Endometrial microvascular endothelial cells (primary cell): ENCODE measurements at regions not wholly inside any gene's neighbourhood (a gene's known extent, or its start where the extent isn't known, plus 50 kb on each side); places are given as distances from the start of the nearest gene placed in this dataset.
"Not testable (repeated sequence)": the region's sequence is repeated elsewhere in the genome, so short reads cannot be mapped to it uniquely, and the experiment has no call there.

Experiments used
- in situ Hi-C: cut with HindIII; loops from 2 replicates; pipeline ENCODE4 v1.10.0; 2017; ENCODE audit warnings: low sequenced_read_pairs, low pct_unique_long_range_greater_than_20kb; ENCODE audit errors: inconsistent ontology term

DNA sequence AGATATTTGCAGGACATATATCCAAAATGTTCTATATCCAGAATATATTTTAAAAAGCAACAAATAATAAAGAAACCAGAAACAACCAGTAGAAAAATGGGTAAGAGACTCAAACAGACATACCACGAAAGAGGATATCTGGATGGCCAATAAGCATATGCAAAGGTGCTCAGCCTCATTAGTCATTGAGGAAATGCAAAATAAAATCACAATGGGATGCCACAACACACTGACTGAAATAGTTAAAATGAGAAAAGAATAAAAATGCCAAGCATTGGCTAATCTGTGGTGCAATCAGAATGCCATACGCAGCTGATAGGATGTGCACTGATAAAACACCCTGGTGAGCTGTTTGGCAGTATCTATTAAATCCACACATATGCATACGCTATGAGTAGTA, 265.8 kb upstream of the ANKH start:
- in situ Hi-C loops = no loop called here

DNA sequence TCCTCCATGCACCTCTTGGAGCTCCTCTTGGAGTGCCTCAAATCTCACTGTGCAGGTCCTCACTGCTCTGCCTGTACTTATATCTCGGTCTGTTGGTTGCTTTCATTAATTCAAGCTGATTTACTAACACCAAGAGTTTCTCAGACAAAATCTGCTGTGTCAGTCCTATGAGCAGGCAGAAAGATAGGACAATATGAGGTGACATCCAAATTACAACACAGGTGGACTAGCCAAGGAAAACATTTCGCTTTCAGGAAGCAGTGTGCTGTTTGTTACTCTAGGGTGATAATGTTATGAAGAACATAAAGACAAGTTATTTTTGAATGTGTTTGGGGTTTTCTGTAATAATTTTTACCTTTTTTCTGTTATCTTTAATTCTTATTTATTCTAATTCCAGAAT, 264.1 kb upstream of the ANKH start:
- in situ Hi-C loops = no loop called here

DNA sequence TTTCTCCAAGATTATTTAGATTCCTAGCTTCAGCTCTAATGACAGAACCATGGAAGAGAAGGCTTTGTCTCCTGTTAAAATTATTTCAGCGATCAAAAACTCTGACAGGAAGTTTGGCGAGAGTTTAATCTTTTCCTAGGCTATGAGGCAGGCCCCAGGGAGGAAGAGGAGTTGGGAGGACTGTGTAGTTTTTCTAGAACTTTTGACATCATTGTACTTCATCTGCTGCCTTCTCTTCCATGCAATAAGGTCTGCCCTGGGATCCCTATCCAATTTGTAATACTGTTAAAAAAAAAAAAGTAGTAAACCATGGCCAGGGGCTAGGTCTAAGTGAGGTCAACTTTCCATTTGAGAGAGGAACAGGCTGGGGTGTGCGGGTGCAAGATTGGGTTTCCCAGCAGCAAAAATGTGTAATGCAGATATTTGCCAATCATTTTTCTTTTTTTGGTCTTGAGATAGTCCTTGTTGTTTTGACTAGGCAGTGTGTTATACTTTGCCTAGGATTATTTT, 261.9 kb upstream of the ANKH start:
- in situ Hi-C loops = no loop called here

DNA sequence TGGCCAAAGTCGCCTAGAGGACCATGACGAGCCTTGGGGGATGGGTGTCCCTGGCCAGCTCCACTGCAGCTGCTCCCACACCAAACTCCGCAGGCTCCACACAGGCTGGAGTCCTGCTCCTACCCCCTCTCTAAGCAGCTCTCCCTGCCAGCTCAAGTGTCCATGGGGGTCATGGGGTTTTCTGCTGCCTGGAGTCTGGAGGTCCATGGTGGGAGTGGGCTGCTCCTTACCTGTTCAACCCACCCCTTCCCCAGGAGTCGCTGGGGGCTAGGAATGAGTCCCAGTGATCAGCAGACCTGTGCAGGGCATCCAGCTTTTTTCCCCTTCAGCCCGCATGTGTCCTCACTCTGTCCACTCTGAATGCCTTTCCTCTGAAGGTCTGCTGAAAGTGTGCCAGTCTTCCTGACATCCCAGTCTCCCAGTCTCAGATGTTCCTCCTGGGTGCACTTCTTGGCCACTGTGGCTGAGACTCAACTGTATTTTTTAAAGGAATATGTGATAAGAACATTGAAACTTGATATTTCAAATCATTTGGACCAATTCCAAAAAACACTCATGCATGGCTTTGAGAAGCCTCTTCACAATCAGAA, 261.3 kb upstream of the ANKH start:
- in situ Hi-C loops = no loop called here

DNA sequence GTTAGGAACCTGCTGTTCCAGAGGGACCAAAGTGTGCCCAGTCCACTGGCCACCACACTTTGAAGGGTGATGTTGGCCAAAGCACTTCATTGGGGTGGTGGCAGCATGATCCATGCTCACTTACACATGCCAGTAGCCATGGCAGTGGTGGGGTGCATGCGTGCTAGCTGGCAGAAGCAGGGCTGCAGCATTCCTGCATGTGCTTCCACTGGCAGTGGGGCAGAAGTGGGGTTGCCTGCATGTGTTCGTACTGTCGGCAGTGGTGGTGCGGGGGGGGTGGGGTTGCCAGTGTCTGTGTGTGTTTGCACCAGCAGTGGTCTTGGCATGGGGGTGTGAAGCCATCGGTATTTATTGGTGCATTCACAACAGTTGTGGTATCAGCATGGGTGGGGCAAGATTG, 260.3 kb upstream of the ANKH start:
- in situ Hi-C loops = no loop called here

DNA sequence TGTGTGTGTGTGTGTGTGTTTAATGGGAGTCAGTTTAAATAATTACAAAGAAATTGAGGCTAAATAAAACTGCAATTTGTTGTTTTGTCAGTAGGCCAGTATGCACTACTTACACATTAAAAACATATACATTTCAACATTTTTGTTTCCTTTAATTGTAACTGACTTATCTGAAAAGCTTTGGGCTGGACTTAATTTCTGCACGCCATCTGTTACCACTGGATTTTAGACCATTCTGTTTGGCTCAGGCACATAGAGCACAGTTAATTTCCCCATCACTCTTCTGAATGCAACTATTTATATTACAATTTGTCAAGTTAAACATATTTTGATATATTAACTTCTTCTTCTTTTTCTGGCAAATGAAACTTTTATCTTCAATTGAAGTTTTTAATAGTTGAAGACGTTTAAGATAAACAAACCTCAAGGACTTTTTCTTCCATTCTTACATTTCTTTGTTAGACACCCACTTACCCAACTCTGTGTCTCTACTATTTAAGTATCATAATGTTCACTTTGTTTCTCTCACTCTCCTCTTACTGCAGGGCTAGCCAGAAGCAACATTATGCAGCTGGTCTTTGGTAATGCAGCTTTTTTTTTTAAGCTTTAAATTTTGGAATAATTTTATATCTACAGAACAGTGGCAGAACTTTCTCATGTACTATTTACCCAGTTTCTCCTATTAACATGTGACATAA, 253.4 kb upstream of the ANKH start:
- in situ Hi-C loops = no loop called here

DNA sequence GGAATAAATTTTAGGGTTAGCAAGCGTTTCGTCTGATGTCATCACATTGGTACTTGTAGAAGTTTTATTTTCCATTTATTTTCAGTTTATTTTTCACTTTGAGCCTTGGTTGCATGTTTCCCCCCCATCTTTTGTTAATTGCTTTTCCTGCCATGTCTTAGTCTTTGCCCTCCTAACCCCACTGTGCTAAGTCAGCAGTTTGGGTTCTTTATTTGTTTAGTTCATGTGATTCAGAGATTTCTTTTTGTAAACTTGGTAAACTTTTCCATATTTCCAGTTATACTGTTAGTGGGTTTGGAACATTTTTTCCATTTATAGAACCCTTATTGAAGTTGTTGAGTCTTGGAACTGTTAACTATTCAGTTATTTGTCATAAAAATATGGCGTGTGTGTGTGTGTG, 252.9 kb upstream of the ANKH start:
- in situ Hi-C loops = no loop called here

DNA sequence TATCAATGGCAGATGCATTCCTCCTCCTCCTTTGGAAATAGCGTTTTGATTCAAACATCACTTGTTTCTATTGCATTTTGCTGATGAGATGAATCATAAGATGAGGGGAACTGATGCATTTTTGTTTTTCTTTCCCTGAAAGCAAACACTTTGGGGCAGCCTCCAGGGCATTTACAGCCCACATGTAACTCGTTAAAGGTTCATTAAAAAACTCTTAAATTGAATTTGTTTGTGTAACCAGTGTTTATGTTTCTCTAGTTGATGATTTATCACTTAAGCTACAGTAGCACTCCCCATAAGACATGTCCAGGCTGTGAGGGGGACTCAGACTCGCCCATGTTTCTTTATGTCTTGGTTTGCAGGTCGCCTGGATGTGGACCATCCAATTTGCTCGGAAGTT, 246.1 kb upstream of the ANKH start:
- in situ Hi-C loops = no loop called here

DNA sequence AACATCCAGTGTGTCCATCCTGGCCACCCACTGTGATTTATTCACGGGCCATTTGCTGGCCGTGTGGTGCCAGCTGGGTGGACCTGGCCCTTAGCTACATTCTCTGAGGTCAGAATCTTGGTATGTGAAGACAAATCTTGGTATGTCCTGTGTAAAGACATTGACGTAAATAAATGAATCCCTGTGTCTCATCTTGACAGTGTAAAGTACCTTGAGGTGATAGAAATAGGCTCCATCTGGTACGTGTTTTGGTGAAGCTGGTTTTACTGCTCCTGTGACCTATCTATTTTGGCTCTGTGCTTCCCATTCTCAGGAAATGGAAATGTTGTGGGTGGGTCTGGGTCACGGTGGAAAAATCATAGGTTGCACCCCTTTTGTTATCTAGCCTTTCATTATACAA, 245.4 kb upstream of the ANKH start:
- in situ Hi-C loops = no loop called here

DNA sequence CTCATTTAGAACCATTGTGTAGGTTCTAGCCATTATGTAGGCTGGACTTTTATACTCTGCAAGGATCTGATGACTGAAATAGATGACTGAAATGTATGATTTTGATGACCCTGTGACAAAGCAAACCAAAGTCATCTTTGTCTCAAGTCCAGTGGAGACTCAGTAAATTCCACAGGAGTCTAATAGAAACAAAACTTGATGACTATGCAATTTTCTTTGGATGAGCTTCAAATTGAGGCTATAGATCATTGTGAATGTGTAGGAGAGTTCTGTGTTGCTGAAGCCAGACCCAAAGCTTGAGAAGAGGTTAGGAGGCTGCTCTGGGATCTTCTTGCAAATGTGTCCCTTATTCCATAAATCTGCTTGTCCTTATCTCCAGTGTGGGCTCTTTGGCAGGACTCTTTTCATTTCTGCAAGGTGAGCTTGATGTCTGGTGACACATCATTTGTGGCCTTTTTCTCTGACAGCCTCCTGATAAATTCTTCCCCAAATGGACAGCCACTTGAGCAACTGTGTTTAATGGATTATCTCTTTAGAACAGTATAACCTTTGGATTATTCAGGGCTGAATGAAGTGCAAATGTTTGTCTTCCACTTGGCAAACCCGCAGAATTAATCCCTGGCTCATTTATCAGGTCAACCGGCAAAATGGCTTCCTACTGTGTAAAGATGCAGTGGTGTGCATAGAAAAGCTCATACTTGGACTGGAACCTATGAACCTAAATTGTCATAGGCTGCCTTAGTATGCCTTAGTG, 235.1 kb upstream of the ANKH start:
- in situ Hi-C loops = no loop called here

DNA sequence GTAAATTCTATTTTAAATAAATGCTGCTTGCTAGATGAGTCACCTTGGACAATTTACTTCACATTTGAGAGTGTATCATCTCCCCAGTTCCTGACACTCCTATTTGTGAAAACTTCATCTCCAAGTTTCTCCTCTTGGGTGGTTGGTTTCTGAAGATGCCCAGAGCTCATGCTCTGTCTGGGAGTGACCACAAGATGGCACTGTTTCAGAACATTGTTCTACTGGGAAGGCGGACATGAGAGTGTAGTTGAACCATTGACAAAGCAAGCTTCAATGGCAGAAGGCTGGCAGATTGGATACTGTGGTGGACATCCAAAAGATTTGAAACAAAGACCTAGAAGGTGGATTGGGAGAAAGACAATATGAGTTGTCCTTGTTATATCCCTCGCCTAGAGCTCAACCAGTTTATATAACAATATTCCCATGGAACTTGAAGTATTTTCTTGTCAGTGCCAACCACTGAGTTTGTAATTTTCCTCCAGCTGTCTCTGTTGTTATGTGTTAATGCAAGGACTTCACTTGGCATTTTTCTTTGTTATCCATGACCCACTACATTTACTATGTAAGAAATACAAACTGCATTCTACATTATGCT, 234.3 kb upstream of the ANKH start:
- in situ Hi-C loops = no loop called here

DNA sequence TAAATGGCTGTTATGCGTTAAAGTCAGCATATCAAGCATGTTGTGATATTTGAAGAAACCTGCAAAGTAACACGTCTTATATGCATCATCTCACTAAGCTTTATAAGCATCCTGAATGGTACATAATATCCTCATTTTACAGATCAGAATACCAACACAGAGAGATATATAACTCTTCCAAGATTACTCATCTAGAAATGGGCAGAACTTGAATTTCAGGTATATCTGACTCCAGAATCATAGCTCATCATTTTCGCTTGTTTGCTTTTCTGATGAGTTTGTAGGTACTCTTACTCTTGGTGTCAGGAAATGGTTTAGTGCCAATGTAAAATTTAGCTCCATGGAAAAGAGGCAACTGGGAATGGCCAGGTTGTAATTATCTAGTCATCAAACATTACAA, 232.3 kb upstream of the ANKH start:
- in situ Hi-C loops = no loop called here

DNA sequence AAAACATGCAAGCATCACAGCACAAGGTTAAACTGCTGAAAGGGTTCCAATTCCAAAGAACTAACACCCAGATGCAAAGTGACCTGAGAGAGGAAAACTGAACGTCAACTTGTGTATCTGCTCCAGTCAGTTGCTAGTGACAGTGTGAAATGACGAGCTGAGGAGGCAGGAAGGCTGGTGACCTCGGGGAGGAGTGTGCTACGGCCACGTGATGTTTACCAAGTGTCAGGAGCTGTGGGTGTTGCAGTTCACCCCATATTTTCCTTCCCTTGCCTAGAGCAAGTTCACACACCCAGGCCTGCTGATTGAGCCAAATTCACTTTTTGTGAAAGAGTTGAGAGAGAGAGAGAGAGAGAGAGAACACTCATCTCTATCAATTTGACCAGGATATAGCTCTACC, 231.6 kb upstream of the ANKH start:
- in situ Hi-C loops = no loop called here

DNA sequence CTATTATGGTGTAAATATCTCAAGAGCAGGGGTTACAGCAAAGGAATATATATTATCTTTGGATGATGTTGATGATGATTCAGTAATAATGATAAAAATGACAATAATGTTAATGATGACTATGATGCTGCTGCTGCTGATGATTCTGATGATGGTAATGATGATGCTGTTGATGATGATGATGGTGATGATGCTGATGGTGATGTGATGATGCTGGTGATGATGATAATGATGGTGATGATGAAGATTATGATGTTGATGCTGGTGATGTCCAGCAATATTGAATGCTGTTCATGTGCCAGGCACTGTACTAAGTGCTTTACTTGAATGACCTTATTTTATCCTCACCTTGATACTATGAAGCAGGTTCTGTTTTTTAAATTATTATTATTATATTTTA, 226.0 kb upstream of the ANKH start:
- in situ Hi-C loops = no loop called here

DNA sequence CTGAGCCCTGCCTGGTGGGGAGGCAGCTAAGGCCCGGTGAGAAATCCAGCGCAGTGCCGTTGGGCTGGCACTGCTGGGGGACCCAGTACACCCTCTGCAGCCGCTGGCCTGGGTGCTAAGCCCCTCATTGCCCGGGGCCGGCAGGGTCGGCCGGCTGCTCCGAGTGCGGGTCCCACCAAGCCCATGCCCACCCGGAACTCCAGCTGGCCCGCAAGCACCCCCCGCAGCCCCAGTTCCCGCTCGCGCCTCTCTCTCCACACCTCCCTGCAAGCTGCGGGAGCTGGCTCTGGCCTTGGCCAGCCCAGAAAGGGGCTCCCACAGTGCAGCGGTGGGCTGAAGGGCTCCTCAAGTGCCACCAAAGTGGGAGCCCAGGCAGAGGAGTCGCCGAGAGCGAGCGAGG, 225.1 kb upstream of the ANKH start:
- in situ Hi-C loops = not testable (repeated sequence)

DNA sequence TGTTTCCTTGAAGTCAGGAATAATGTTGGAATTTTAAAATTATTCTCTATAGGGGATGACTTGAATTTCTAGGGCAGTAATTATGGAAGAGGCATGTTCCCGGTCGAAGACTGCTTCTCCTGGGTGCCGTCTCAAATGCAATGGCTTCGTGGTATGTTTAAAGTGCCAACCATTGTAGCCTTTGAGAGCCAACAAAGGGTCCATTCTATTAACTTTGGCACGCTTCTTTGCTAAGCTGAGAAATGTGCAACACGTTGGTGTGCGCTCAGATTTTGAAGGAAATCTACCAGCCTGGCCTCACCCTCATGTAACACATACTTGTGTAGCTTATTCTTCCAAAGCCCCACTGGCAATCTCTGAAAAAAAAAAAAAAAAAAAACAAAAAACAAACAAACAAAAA, 221.2 kb upstream of the ANKH start:
- in situ Hi-C loops = no loop called here

DNA sequence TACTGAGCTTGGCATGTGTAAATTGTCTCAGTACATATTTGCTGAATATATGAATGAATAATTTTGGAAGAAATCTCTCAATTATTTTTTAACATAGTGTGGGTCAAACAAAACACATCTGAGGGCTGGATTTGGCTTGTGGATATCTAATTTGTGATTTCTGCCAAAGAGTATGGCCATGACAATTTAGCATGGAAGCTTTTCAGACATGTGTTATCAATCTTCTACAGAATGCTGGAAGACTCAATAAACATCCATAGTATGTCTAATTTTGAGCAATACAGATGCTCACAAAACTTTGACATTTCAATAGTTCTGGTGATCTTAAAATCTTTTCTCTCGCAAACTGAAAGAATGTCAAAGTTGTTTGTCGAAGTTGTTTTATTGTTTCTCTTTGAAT, 214.1 kb upstream of the ANKH start:
- in situ Hi-C loops = no loop called here

DNA sequence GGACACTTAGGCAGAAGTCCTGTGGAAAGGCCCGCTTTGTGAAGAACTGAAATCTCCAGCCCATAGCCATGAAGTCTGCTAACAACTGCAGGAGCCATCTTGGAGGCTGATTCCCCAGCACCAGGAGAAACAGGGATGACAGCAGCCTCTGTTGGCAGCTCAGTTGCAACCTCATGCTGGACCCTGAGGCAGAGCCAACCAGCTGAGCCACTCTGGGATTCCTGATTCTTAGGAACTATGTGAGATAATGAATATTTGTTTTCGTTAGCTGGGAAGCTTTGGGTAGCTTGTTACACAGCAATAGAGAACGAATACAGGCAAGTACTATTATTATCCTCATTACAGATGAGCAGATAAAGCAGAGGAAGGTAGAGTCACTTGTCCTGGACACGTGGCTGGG, 210.5 kb upstream of the ANKH start:
- in situ Hi-C loops = no loop called here

DNA sequence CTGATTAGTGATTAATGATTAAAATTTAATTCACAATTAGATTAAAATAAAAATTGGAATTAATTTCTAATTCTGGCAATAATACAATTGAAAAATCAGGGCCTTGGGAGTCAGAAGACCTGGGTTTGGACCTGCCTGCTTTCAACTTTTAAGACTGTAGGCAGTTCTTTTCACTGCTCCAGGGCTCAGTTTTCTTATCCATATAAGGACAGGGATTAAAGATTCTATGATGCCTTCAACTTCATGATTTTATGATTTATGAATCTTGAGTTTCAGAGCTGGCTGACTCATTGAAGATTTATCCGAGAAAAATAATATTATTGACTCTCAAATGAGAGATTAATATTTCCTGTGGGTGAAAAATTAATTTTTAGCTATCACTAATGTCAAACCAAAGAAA, 208.6 kb upstream of the ANKH start:
- in situ Hi-C loops = no loop called here

DNA sequence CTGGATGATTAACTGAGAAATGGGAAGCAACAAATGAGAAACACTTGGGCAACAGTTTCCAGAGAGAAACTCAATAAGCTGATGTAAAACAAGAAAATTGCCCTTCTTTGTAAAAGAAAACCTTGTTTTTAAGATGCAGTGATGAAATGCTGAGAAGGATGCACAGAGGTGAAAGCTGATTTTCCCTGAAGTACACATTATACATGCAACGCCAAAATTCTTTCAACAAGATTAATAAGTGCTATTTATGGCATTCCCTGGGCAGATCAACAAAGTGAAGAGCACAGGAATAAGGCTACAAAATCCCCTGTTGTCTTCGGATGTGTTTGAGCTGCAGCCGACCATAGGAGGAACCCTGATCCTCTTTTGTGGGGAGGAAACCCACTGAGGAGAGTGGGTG, 208.0 kb upstream of the ANKH start:
- in situ Hi-C loops = no loop called here
